ENCODE measurements at regions not wholly inside any gene's neighbourhood (a gene's known extent, or its start where the extent isn't known, plus 50 kb on each side); places are given as distances from the start of the nearest gene placed in this dataset.
"Not testable (repeated sequence)": the region's sequence is repeated elsewhere in the genome, so short reads cannot be mapped to it uniquely, and the experiment has no call there.

- no peaks in the 10 kb centered on the region for H3K36me3 Mint-ChIP-seq (ENCODE audit: insufficient read depth, unreplicated experiment)
- intact Hi-C loops (cut with micrococcal nuclease): no loop called here
- TF ChIP-seq, protein P1, sequence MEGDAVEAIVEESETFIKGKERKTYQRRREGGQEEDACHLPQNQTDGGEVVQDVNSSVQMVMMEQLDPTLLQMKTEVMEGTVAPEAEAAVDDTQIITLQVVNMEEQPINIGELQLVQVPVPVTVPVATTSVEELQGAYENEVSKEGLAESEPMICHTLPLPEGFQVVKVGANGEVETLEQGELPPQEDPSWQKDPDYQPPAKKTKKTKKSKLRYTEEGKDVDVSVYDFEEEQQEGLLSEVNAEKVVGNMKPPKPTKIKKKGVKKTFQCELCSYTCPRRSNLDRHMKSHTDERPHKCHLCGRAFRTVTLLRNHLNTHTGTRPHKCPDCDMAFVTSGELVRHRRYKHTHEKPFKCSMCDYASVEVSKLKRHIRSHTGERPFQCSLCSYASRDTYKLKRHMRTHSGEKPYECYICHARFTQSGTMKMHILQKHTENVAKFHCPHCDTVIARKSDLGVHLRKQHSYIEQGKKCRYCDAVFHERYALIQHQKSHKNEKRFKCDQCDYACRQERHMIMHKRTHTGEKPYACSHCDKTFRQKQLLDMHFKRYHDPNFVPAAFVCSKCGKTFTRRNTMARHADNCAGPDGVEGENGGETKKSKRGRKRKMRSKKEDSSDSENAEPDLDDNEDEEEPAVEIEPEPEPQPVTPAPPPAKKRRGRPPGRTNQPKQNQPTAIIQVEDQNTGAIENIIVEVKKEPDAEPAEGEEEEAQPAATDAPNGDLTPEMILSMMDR (IDR thresholded peaks at IDR 0.05; ENCODE audit: unreplicated experiment): no peak
Measured at GRCh38 chr21:15309022-15309590, 244.3 kb upstream of the NRIP1 start.

DNA sequence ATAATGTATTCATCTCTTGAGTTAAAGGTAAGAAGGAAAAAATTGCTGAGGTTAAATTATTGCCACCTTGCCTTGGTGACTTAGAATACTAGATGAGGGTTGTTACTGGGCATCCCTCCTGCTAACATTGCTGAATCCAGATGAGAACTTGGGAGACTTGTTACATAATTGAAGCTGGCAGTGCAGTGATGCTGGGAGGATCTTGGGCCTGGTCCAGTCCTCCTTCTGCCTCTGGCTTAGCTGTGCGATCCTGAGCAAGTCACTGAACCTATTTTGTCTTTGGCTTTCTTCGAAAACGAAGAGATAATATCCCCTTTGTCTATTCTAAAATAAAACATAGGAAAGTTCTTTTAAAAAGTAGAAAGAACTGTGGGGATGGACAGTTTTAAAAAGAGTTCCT, 244.9 kb upstream of the NRIP1 start:
- ChIA-PET CTCF (no interaction called here), POLR2A (interaction anchor here (0.6 kb wide), 1 partner anchor 185 kb away, joined by 3 read pairs; no protein-coding TSS in a partner anchor)
- no peaks in the 10 kb centered on the region for H3K27me3 Mint-ChIP-seq (ENCODE audit: insufficient read depth, unreplicated experiment)
- H3K4me3 Mint-ChIP-seq (ENCODE audit: unreplicated experiment): no peak overlapping the region
- intact Hi-C loops (cut with micrococcal nuclease): no loop called here
- no peaks in the 10 kb centered on the region for H3K9me3 Mint-ChIP-seq (ENCODE audit: unreplicated experiment)
- TF ChIP-seq, protein P1 (IDR thresholded peaks at IDR 0.05; ENCODE audit: unreplicated experiment): no peak
- no peak overlapping the region for H3K27ac Mint-ChIP-seq (ENCODE audit: low read depth, unreplicated experiment)
- no peak for DNase-seq (ENCODE audit: unreplicated experiment)
- H3K36me3 Mint-ChIP-seq (ENCODE audit: insufficient read depth, unreplicated experiment): no peaks in the 10 kb centered on the region
- BruUV-seq (replicated peaks): no TSS peak
- H3K4me1 Mint-ChIP-seq (ENCODE audit: insufficient read depth, unreplicated experiment): peaks cover 8% of the 10 kb centered on the region

More at GRCh38 chr21:15309022-15309590, 244.3 kb upstream of the NRIP1 start:
- no TSS peak for BruUV-seq (replicated peaks)
- POLR2A ChIA-PET: interaction anchor here (0.6 kb wide), 1 partner anchor 244 kb away, joined by 3 read pairs; no protein-coding TSS in a partner anchor
- Mint-ChIP-seq H3K4me1 (ENCODE audit: insufficient read depth, unreplicated experiment) (peaks cover 8% of the 10 kb centered on the region), H3K27me3 (ENCODE audit: insufficient read depth, unreplicated experiment) (no peaks in the 10 kb centered on the region), H3K27ac (ENCODE audit: low read depth, unreplicated experiment) (no peak overlapping the region), H3K9me3 (ENCODE audit: unreplicated experiment) (no peaks in the 10 kb centered on the region), H3K4me3 (ENCODE audit: unreplicated experiment) (no peak overlapping the region)
- CTCF ChIA-PET: interaction anchor here (0.6 kb wide), 1 partner anchor 31 kb away, joined by 3 read pairs; no protein-coding TSS in a partner anchor
- DNase-seq (ENCODE audit: unreplicated experiment): no peak

DNA sequence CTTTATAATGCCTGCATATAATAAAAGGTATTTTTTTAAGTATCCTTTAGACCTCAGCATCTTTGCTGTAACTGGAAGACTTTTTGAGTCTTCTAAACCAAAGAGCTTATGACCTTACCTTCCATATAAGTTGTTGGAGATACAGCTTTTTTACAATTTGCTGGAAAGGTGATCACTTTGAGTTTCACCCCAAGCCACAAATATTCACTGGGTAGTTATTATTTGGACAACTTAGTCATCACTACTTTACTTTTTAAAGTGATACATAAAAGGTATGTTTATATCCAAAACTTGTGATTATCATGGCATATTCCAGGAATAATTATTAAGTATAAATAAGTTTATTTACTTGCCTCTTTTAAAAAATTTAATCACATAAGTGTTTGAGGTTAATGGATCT, 246.7 kb upstream of the NRIP1 start:
- Mint-ChIP-seq H3K36me3 (ENCODE audit: insufficient read depth, unreplicated experiment) (no peaks in the 10 kb centered on the region), H3K9me3 (ENCODE audit: unreplicated experiment) (no peaks in the 10 kb centered on the region), H3K4me3 (ENCODE audit: unreplicated experiment) (no peak overlapping the region), H3K27me3 (ENCODE audit: insufficient read depth, unreplicated experiment) (no peaks in the 10 kb centered on the region), H3K4me1 (ENCODE audit: insufficient read depth, unreplicated experiment) (peaks cover 8% of the 10 kb centered on the region), H3K27ac (ENCODE audit: low read depth, unreplicated experiment) (no peak overlapping the region)
- intact Hi-C loops (cut with micrococcal nuclease): no loop called here
- no peak for DNase-seq (ENCODE audit: unreplicated experiment)
- TF ChIP-seq, protein P1 (IDR thresholded peaks at IDR 0.05; ENCODE audit: unreplicated experiment): no peak
- ChIA-PET CTCF (interaction anchor here (0.5 kb wide), 1 partner anchor 29 kb away, joined by 3 read pairs; no protein-coding TSS in a partner anchor), POLR2A (interaction anchor here (1.1 to 1.4 kb wide), 2 partner anchors 11 to 247 kb away, joined by 3 to 6 read pairs; partner anchors contain the start of gene NRIP1)
- no TSS peak for BruUV-seq (replicated peaks)

GRCh38 chr21:15317034-15317433, 252.2 kb upstream of the NRIP1 start:
- H3K27me3 Mint-ChIP-seq (ENCODE audit: insufficient read depth, unreplicated experiment); H3K27ac Mint-ChIP-seq (ENCODE audit: low read depth, unreplicated experiment); H3K4me1 Mint-ChIP-seq (ENCODE audit: insufficient read depth, unreplicated experiment); H3K4me3 Mint-ChIP-seq (ENCODE audit: unreplicated experiment); intact Hi-C loops (cut with micrococcal nuclease); BruUV-seq (replicated peaks); H3K9me3 Mint-ChIP-seq (ENCODE audit: unreplicated experiment); POLR2A ChIA-PET; CTCF ChIA-PET; DNase-seq (ENCODE audit: unreplicated experiment); H3K36me3 Mint-ChIP-seq (ENCODE audit: insufficient read depth, unreplicated experiment): not testable (repeated sequence)

Data from MCF 10A (cell line).